Heart left ventricle (tissue), 16 donors: ENCODE measurements at regions not wholly inside any gene's neighbourhood (a gene's known extent, or its start where the extent isn't known, plus 50 kb on each side); places are given as distances from the start of the nearest gene placed in this dataset.

ENCODE experiments used
- ATAC-seq, 4 donors: fragments of 200-7000 bp; cut with Tn5 transposase; one replicate each; pipeline ENCODE4 v1.9.1; 2020 to 2022; ENCODE audit warnings: moderate library complexity in 4 of 4, mild to moderate bottlenecking in 3 of 4, moderate number of reproducible peaks in 1 of 4
- DNase-seq, 5 donors: peaks; one replicate each; pipeline ENCODE4 v3.0.0-alpha.2; 2020
- H3K27ac ChIP-seq, 12 donors: fragments of 200-600 bp; sonication (generic) in 4 of 12; one replicate each; pipeline versions ENCODE4 v1.5.0 to v1.8.0; 2016 to 2022; ENCODE audit warnings: mild to moderate bottlenecking in 2 of 12
- H3K27me3 ChIP-seq, 9 donors: fragments of 200-600 bp; sonication (generic) in 2 of 9; one replicate each; pipeline versions ENCODE4 v1.5.1 to v1.8.0; 2016 to 2022; ENCODE audit warnings: mild to moderate bottlenecking in 3 of 9
- H3K36me3 ChIP-seq, 9 donors: fragments of 200-600 bp; sonication (generic) in 2 of 9; one replicate each; pipeline versions ENCODE4 v1.5.0 to v1.8.0; 2018 to 2022; ENCODE audit warnings: mild to moderate bottlenecking in 2 of 9
- H3K4me1 ChIP-seq, 12 donors: fragments of 200-600 bp; sonication (generic) in 4 of 12; one replicate each; pipeline versions ENCODE4 v1.5.0 to v1.8.0; 2016 to 2022; ENCODE audit warnings: mild to moderate bottlenecking in 3 of 12
- H3K4me3 ChIP-seq, 12 donors: fragments of 200-600 bp; sonication (generic) in 4 of 12; one replicate each; pipeline versions ENCODE4 v1.5.0 to v1.8.0; 2017 to 2022; ENCODE audit warnings: mild to moderate bottlenecking in 9 of 12, moderate library complexity in 4 of 12
- H3K9me3 ChIP-seq, 12 donors: fragments of 200-600 bp; sonication (generic) in 4 of 12; one replicate each; pipeline versions ENCODE4 v1.5.0 to v1.8.0; 2016 to 2022; ENCODE audit warnings: mild to moderate bottlenecking in 1 of 12
- POLR2A ChIP-seq, 2 donors: fragments of 450-650 bp; IDR thresholded peaks; one replicate each; pipeline ENCODE4 v1.6.1; 2017; ENCODE audit warnings: antibody characterized with exemption in 2 of 2, mild to moderate bottlenecking in 2 of 2, moderate library complexity in 2 of 2
- WGBS, 4 donors: extraction: QIAGEN DNeasy Blood & Tissue Kit in 2 of 4; methylation state at CpG; one replicate each; pipeline versions ENCODE4 v1.1.5 to v1.1.7; 2013 to 2018; 5-methylcytosine and 5-hydroxymethylcytosine counted together
- intact Hi-C, 10 donors: fragments of 100-400 bp; cut with DNase I; formaldehyde crosslinking; loops; one replicate each; pipeline versions ENCODE4 v1.11.1 to v1.14.2; 2022
- TF ChIP-seq, protein P1 (sequence below), 12 donors: fragments of 200-600 bp; sonication (generic) in 4 of 12; IDR thresholded peaks; one replicate each; pipeline versions ENCODE4 v1.5.0 to v1.8.0; 2018 to 2022; ENCODE audit warnings: antibody characterized with exemption in 12 of 12, mild to moderate bottlenecking in 5 of 12
- donor health status: ischemic (EF 13 %, LVEDD 7.1; RV severe dilation, severe dysfunction).
- donor health status: healthy with polysubstance abuse.
- donor health status: DM: no; HTN: yes; CAD: no.
- donor health status: DM: no; HTN: no; CAD: no.
- donor health status: ischemic (EF 25% LVEDD 6.9; RV normal size, moderate dysfunction).
- donor health status: ischemic (EF 25% LVEDD 5.7; RV mildly dilated, moderate dysfunction).
- donor health status: healthy.
- donor health status: DM: yes; HTN: yes; CAD: no.
- donor health status: ischemic (EF 35%, LVEDD 5.7; RV mildly dilated, moderate dysfunction).
- donor health status: nonischemic (EF 11% LVEDD 7.7; RV severe dilation, severe dysfunction).
- donor health status: DM: yes; HTN: yes; CAD: no.
- donor health status: PGD.
- donor health status: ischemic (EF 29% LVEDD 5.4; RV normal size, mild dysfunction).
- donor health status: nonischemic (EF 23%, LVEDD 6.1; RV moderate dilation, normal function).

DNA sequence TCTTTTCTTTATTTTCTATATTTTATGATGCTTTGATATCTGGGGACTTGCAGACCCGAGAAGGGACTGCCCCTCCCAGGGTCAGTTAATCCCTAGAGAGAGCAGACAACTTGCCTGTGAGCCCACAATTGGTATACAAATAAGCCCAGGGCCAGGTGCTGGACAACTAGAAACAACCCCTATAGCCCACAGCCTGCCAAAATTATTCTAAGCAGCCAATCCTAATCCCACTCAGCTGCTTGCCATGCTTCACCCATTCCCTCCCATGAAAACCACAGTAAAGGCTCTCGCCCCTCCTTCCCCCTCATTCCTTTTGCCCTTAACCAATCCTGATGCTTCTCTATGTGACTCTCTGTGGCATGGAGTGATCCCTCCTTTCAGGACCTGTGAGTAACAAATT, 380.7 kb downstream of the RBM43 start:
- WGBS, 4 donors: 76 to 80% (median 79%) methylated on average over 2 of the region's 2 CpGs
- Histone ChIP-seq H3K9me3 (peaks cover 0 to 5% (median 0%) of the 10 kb centered on the region in 12 donors), H3K4me3 (no peak overlapping the region), H3K27me3 (no peaks in the 10 kb centered on the region), H3K27ac (no peak overlapping the region), H3K4me1 (peaks cover 0 to 3% (median 0%) of the 10 kb centered on the region in 12 donors), H3K36me3 (no peaks in the 10 kb centered on the region)
- ATAC-seq: no peak
- TF ChIP-seq POLR2A (IDR thresholded peaks at IDR 0.05): no peak
- TF ChIP-seq, protein P1, sequence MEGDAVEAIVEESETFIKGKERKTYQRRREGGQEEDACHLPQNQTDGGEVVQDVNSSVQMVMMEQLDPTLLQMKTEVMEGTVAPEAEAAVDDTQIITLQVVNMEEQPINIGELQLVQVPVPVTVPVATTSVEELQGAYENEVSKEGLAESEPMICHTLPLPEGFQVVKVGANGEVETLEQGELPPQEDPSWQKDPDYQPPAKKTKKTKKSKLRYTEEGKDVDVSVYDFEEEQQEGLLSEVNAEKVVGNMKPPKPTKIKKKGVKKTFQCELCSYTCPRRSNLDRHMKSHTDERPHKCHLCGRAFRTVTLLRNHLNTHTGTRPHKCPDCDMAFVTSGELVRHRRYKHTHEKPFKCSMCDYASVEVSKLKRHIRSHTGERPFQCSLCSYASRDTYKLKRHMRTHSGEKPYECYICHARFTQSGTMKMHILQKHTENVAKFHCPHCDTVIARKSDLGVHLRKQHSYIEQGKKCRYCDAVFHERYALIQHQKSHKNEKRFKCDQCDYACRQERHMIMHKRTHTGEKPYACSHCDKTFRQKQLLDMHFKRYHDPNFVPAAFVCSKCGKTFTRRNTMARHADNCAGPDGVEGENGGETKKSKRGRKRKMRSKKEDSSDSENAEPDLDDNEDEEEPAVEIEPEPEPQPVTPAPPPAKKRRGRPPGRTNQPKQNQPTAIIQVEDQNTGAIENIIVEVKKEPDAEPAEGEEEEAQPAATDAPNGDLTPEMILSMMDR (IDR thresholded peaks at IDR 0.05): no peak
- intact Hi-C loops: no loop called here
- DNase-seq: no peak

DNA sequence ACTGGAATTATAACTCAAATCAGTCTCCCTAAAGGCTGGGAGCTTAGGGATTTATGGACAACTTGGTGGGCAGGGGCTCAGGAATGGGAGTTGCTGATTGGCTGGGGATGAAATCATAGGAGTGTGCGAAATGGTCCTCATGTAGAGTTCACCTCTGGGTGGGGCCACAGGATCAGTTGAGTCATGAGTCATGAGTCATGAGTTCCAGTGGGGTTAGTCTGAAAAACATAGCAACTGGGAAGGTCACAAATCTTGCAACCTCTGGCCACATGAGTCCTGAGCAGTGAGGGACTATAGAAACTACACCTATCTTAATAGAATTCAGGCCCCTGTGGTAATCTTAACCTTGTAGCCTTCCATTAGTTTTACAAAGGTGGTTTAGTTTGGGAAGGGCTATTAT, 383.3 kb downstream of the RBM43 start:
- Histone ChIP-seq H3K36me3 (no peaks in the 10 kb centered on the region), H3K27ac (no peak overlapping the region), H3K27me3 (no peaks in the 10 kb centered on the region), H3K4me1 (peaks cover 0 to 3% (median 0%) of the 10 kb centered on the region in 12 donors), H3K9me3 (peaks cover 0 to 5% (median 0%) of the 10 kb centered on the region in 12 donors), H3K4me3 (no peak overlapping the region)
- ATAC-seq (no peak), DNase-seq (no peak)
- TF ChIP-seq, protein P1 (IDR thresholded peaks at IDR 0.05): no peak
- no peak for TF ChIP-seq POLR2A (IDR thresholded peaks at IDR 0.05)
- intact Hi-C loops: no loop called here
- 93 to 100% (median 95%) methylated on average over 1 of the region's 1 CpG for WGBS, 4 donors

DNA sequence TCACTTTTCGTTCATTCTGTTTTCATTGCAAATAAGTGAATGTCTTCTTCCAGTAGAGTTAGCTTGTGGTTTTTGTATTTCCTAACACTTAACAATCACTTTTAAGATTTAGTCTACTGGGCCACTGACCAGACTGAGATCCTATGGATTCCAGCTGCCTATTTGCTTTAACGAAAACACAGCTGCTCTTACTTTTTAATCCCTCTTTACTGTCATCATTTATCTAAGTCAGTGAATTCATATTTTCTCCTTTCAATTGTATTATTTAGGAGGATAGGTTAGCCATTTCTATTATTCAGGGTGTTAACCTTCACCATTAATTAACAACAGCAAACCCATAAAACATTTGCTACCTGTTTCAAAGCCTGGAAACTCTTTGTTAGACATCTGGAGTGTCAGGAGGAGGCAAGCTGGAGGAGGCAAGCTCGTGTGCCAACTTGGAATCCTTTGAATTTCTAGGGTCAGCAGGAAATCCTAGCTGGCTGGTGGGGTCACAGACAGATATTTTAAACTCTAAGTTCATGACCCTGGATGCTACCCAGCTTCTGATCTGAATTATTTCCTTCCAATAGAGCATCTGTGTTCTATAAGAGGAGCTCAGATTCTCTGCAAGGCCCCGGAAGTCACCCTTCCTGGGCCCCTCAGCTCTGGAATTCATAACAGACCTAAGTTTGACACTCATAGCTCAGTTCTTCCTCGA, 385.3 kb downstream of the RBM43 start:
- TF ChIP-seq, protein P1 (IDR thresholded peaks at IDR 0.05): no peak
- TF ChIP-seq POLR2A (IDR thresholded peaks at IDR 0.05): no peak
- Histone ChIP-seq H3K4me1 (peaks cover 0 to 3% (median 0%) of the 10 kb centered on the region in 12 donors), H3K27me3 (no peaks in the 10 kb centered on the region), H3K4me3 (no peak overlapping the region), H3K27ac (no peak overlapping the region), H3K9me3 (peaks cover 0 to 5% (median 0%) of the 10 kb centered on the region in 12 donors), H3K36me3 (no peaks in the 10 kb centered on the region)
- ATAC-seq (no peak), DNase-seq (no peak)
- intact Hi-C loops: no loop called here
- 42 to 47% (median 45%) methylated on average over 5 of the region's 5 CpGs for whole genome bisulfite sequencing, 4 donors

DNA sequence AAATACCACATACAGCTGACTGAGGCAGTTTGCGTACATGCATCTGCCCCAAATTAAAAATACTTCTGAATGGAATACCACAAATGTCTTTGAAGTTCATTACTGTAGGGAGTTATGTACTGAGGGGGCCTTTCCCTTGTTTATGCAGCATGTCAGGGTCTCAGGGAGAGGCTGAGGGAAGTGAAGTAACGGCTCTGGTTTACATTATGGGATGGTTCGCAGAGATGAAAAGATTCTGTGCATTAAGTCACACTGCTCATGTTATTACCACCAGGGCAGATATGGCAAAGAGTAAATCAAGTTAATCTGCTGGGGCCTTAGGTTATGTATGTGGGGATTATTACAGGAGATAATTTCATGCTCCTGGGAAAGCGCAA, 385.9 kb upstream of the RND3 start:
- DNase-seq (no peak), ATAC-seq (no peak)
- H3K27me3 ChIP-seq: no peaks in the 10 kb centered on the region
- no peak overlapping the region for H3K27ac ChIP-seq
- no peaks in the 10 kb centered on the region for H3K36me3 ChIP-seq
- intact Hi-C loops: no loop called here
- H3K4me1 ChIP-seq: peaks cover 0 to 3% (median 0%) of the 10 kb centered on the region in 12 donors
- no peak for TF ChIP-seq POLR2A (IDR thresholded peaks at IDR 0.05)
- TF ChIP-seq, protein P1 (IDR thresholded peaks at IDR 0.05): no peak
- WGBS, 4 donors: 77 to 86% (median 82%) methylated on average over 4 of the region's 4 CpGs
- H3K4me3 ChIP-seq: no peak overlapping the region
- H3K9me3 ChIP-seq: no peaks in the 10 kb centered on the region
